ENCODE measurements at regions not wholly inside any gene's neighbourhood (a gene's known extent, or its start where the extent isn't known, plus 50 kb on each side); places are given as distances from the start of the nearest gene placed in this dataset.

DNA sequence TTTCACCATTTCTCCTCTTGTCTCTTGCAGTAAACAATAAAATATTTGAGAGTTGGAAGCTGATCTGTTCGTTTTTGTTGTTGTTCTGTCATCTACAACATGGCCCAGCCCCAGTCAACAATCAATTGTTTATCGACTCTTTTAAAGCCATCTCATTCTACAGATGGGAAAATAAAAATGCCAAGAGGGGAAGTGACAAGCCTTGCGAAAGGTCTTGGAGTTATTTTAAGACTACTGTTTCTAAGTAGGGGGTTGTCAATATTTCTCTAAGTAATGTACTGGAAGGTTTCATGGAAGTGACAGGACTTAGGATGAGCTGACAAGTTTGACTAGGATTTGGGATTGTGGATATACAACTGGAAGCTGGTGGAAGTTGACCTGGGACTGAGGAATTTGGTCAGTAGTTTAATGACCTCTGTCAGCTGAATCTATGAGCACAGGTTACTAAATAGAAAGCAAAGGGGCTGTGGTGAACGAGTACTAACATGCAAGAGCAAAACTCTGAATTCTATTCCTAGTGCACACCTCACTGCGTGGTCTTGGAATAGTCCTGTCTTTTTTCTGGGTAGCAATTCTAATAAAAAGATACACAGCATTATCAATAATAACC lies 57.5 kb upstream of the ADRB2 start:
- Histone ChIP-seq H3K27ac (ENCODE audit: low read depth, low read length) (no peak overlapping the region), H3K27me3 (ENCODE audit: control insufficient read depth, insufficient read depth, low read length) (no peaks in the 10 kb centered on the region), H3K4me1 (ENCODE audit: control insufficient read depth, insufficient read depth, low read length) (0 out of 2 replicates have a peak, but pooled peaks cover 2% of the 10 kb centered on the region), H3K4me3 (ENCODE audit: low read depth, low read length) (no peak overlapping the region), H3K9me3 (ENCODE audit: control insufficient read depth, insufficient read depth, low read length) (no peaks in the 10 kb centered on the region), H3K9ac (ENCODE audit: low read depth, low read length) (no peak overlapping the region), H3K36me3 (ENCODE audit: control insufficient read depth, insufficient read depth, low read length) (no peaks in the 10 kb centered on the region)

GRCh38 chr5:148769941-148770340 lies 56.5 kb upstream of the ADRB2 start:
- Histone ChIP-seq H3K36me3 (ENCODE audit: control insufficient read depth, insufficient read depth, low read length) (no peaks in the 10 kb centered on the region), H3K27me3 (ENCODE audit: control insufficient read depth, insufficient read depth, low read length) (no peaks in the 10 kb centered on the region), H3K9ac (ENCODE audit: low read depth, low read length) (no peak overlapping the region), H3K27ac (ENCODE audit: low read depth, low read length) (no peak overlapping the region), H3K4me3 (ENCODE audit: low read depth, low read length) (no peak overlapping the region), H3K4me1 (ENCODE audit: control insufficient read depth, insufficient read depth, low read length) (0 out of 2 replicates have a peak, but pooled peaks cover 9% of the 10 kb centered on the region), H3K9me3 (ENCODE audit: control insufficient read depth, insufficient read depth, low read length) (no peaks in the 10 kb centered on the region)

- 0 out of 2 replicates have a peak, but pooled peaks cover 9% of the 10 kb centered on the region for H3K4me1 ChIP-seq (ENCODE audit: control insufficient read depth, insufficient read depth, low read length)
- no peaks in the 10 kb centered on the region for H3K9me3 ChIP-seq (ENCODE audit: control insufficient read depth, insufficient read depth, low read length)
- H3K4me3 ChIP-seq (ENCODE audit: low read depth, low read length) = no peak overlapping the region
- H3K9ac ChIP-seq (ENCODE audit: low read depth, low read length) = no peak overlapping the region
- H3K27ac ChIP-seq (ENCODE audit: low read depth, low read length) = no peak overlapping the region
- H3K36me3 ChIP-seq (ENCODE audit: control insufficient read depth, insufficient read depth, low read length) = no peaks in the 10 kb centered on the region
- no peaks in the 10 kb centered on the region for H3K27me3 ChIP-seq (ENCODE audit: control insufficient read depth, insufficient read depth, low read length)
These were observed 52.1 kb upstream of the ADRB2 start for GRCh38 chr5:148774313-148774712.

DNA sequence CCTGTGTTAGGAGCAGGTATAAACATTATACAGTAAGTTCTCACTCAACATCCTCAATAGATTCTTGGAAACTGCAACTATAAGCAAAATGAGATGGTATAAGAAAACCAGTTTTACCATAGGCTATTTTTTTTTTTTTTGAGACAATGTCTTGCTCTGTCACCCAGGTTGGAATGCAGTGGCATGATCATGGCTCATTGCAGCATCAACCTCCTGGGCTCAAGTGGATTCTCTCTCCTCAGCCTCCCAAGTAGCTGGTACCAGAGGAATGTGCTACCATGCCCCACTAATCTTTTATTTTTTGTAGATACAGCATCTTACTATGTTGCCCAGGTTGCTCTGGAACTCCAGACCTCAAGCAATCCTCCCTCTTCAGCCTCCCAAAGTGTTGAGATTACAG lies 50.1 kb upstream of the ADRB2 start:
- H3K27me3 ChIP-seq (ENCODE audit: control insufficient read depth, insufficient read depth, low read length) = no peaks in the 10 kb centered on the region
- H3K9ac ChIP-seq (ENCODE audit: low read depth, low read length) = no peak overlapping the region
- no peak overlapping the region for H3K4me3 ChIP-seq (ENCODE audit: low read depth, low read length)
- no peaks in the 10 kb centered on the region for H3K9me3 ChIP-seq (ENCODE audit: control insufficient read depth, insufficient read depth, low read length)
- H3K36me3 ChIP-seq (ENCODE audit: control insufficient read depth, insufficient read depth, low read length) = no peaks in the 10 kb centered on the region
- no peak overlapping the region for H3K27ac ChIP-seq (ENCODE audit: low read depth, low read length)
- 0 out of 2 replicates have a peak, but pooled peaks cover 9% of the 10 kb centered on the region for H3K4me1 ChIP-seq (ENCODE audit: control insufficient read depth, insufficient read depth, low read length)
